Jurkat, Clone E6-1 (cell line): ENCODE measurements at regions not wholly inside any gene's neighbourhood (a gene's known extent, or its start where the extent isn't known, plus 50 kb on each side); places are given as distances from the start of the nearest gene placed in this dataset.
"Not testable (repeated sequence)": the region's sequence is repeated elsewhere in the genome, so short reads cannot be mapped to it uniquely, and the experiment has no call there.

Experiments
- DNase-seq: peaks from one replicate; pipeline ENCODE4 v3.0.0-alpha.2; 2011; ENCODE audit warnings: low read depth, low spot score
- H3K4me3 ChIP-seq: 2 replicates; pipeline ENCODE4 v1.5.1; 2011; ENCODE audit warnings: mild to moderate bottlenecking, low read length, control low read depth, moderate library complexity

GRCh38 chr11:38019072-38019775 lies 1421.2 kb upstream of the RAG2 start:
- no peak for DNase-seq
- no peak overlapping the region for H3K4me3 ChIP-seq

- DNase-seq = no peak
- no peak overlapping the region for H3K4me3 ChIP-seq
Measured at GRCh38 chr11:38014405-38014804, 1416.4 kb upstream of the RAG2 start.

- H3K4me3 ChIP-seq = no peak overlapping the region
- no peak for DNase-seq
Measured at GRCh38 chr11:38013157-38013556, 1415.1 kb upstream of the RAG2 start.

GRCh38 chr11:38011496-38011895 lies 1413.5 kb upstream of the RAG2 start:
- no peak overlapping the region for H3K4me3 ChIP-seq
- DNase-seq = no peak

GRCh38 chr11:38009932-38010331 lies 1411.9 kb upstream of the RAG2 start:
- H3K4me3 ChIP-seq = no peak overlapping the region
- DNase-seq = no peak

GRCh38 chr11:38006466-38006865 lies 1408.4 kb upstream of the RAG2 start:
- H3K4me3 ChIP-seq = no peak overlapping the region
- DNase-seq = no peak

GRCh38 chr11:38005597-38005996 lies 1407.6 kb upstream of the RAG2 start:
- H3K4me3 ChIP-seq = no peak overlapping the region
- no peak for DNase-seq

- DNase-seq = no peak
- no peak overlapping the region for H3K4me3 ChIP-seq
Measured at GRCh38 chr11:37999171-37999570, 1401.1 kb upstream of the RAG2 start.

- H3K4me3 ChIP-seq = no peak overlapping the region
- no peak for DNase-seq
Measured at GRCh38 chr11:37995886-37996285, 1397.8 kb upstream of the RAG2 start.

- no peak overlapping the region for H3K4me3 ChIP-seq
- no peak for DNase-seq
Measured at GRCh38 chr11:37988031-37988430, 1390.0 kb upstream of the RAG2 start.

- DNase-seq = no peak
- no peak overlapping the region for H3K4me3 ChIP-seq
Measured at GRCh38 chr11:37984991-37985390, 1387.0 kb upstream of the RAG2 start.

- no peak for DNase-seq
Measured at GRCh38 chr11:37978647-37979046, 1380.6 kb upstream of the RAG2 start.

GRCh38 chr11:37973941-37974340 lies 1375.9 kb upstream of the RAG2 start:
- DNase-seq = no peak
- H3K4me3 ChIP-seq = no peak overlapping the region

More at GRCh38 chr11:37978647-37979046, 1380.6 kb upstream of the RAG2 start:
- H3K4me3 ChIP-seq = no peak overlapping the region

- H3K4me3 ChIP-seq = no peak overlapping the region
- no peak for DNase-seq
Measured at GRCh38 chr11:37972691-37973090, 1374.7 kb upstream of the RAG2 start.

GRCh38 chr11:37969336-37969735 lies 1371.3 kb upstream of the RAG2 start:
- not testable (repeated sequence) for DNase-seq, H3K4me3 ChIP-seq

GRCh38 chr11:37968148-37968547 lies 1370.1 kb upstream of the RAG2 start:
- DNase-seq = no peak
- H3K4me3 ChIP-seq = no peak overlapping the region

GRCh38 chr11:37967635-37968034 lies 1369.6 kb upstream of the RAG2 start:
- DNase-seq = no peak
- no peak overlapping the region for H3K4me3 ChIP-seq

GRCh38 chr11:37963440-37963839 lies 1365.4 kb upstream of the RAG2 start:
- no peak for DNase-seq
- no peak overlapping the region for H3K4me3 ChIP-seq

GRCh38 chr11:37957717-37958116 lies 1359.7 kb upstream of the RAG2 start:
- no peak overlapping the region for H3K4me3 ChIP-seq
- DNase-seq = no peak

GRCh38 chr11:37951996-37952395 lies 1354.0 kb upstream of the RAG2 start:
- no peak overlapping the region for H3K4me3 ChIP-seq
- DNase-seq = no peak

GRCh38 chr11:37948258-37948657 lies 1350.2 kb upstream of the RAG2 start:
- H3K4me3 ChIP-seq = no peak overlapping the region
- DNase-seq = no peak
